Chondrocyte (in vitro differentiated cells): ENCODE measurements at regions not wholly inside any gene's neighbourhood (a gene's known extent, or its start where the extent isn't known, plus 50 kb on each side); places are given as distances from the start of the nearest gene placed in this dataset.

ENCODE experiments used
- DNase-seq: peaks from one replicate; pipeline ENCODE4 v3.0.0; 2021; ENCODE audit warnings: mixed read lengths, low spot score
- H3K27ac Mint-ChIP-seq: one replicate; pipeline ENCODE4 v1.8.0; 2021; ENCODE audit warnings: mild to moderate bottlenecking, moderate library complexity, mixed read lengths; ENCODE audit not compliant: unreplicated experiment
- H3K27me3 Mint-ChIP-seq: 2 replicates; pipeline ENCODE4 v1.8.0; 2021; ENCODE audit warnings: low read depth, mixed read lengths
- H3K36me3 Mint-ChIP-seq: 2 replicates; pipeline ENCODE4 v1.8.0; 2021; ENCODE audit warnings: low read depth, mixed read lengths
- H3K4me1 Mint-ChIP-seq: 2 replicates; pipeline ENCODE4 v1.8.0; 2021; ENCODE audit warnings: low read depth, mild to moderate bottlenecking, mixed read lengths
- H3K4me3 Mint-ChIP-seq: one replicate; pipeline ENCODE4 v1.8.0; 2021; ENCODE audit warnings: mild to moderate bottlenecking, moderate library complexity, mixed read lengths; ENCODE audit not compliant: unreplicated experiment
- H3K9me3 Mint-ChIP-seq: 2 replicates; pipeline ENCODE4 v1.8.0; 2021; ENCODE audit warnings: low read depth, mixed read lengths
- TF ChIP-seq, protein P1 (sequence below): fragments of 200-600 bp; sonication (generic); IDR thresholded peaks from 2 replicates; pipeline ENCODE4 v1.5.0; 2021; ENCODE audit warnings: antibody characterized with exemption, mild to moderate bottlenecking, moderate library complexity

- TF ChIP-seq, protein P1, sequence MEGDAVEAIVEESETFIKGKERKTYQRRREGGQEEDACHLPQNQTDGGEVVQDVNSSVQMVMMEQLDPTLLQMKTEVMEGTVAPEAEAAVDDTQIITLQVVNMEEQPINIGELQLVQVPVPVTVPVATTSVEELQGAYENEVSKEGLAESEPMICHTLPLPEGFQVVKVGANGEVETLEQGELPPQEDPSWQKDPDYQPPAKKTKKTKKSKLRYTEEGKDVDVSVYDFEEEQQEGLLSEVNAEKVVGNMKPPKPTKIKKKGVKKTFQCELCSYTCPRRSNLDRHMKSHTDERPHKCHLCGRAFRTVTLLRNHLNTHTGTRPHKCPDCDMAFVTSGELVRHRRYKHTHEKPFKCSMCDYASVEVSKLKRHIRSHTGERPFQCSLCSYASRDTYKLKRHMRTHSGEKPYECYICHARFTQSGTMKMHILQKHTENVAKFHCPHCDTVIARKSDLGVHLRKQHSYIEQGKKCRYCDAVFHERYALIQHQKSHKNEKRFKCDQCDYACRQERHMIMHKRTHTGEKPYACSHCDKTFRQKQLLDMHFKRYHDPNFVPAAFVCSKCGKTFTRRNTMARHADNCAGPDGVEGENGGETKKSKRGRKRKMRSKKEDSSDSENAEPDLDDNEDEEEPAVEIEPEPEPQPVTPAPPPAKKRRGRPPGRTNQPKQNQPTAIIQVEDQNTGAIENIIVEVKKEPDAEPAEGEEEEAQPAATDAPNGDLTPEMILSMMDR: no peak
- no peak overlapping the region for H3K27ac Mint-ChIP-seq
Observed at GRCh38 chr11:131297441-131297840, 73.0 kb upstream of the NTM start.

GRCh38 chr11:131299598-131300438 is 70.6 kb upstream of the NTM start:
- Mint-ChIP-seq H3K4me1 (peaks cover 18% of the 10 kb centered on the region), H3K4me3 (no peak overlapping the region)

More at GRCh38 chr11:131297441-131297840, 73.0 kb upstream of the NTM start:
- Mint-ChIP-seq H3K9me3 (no peaks in the 10 kb centered on the region), H3K36me3 (no peaks in the 10 kb centered on the region), H3K4me1 (peaks cover 18% of the 10 kb centered on the region), H3K4me3 (no peak overlapping the region), H3K27me3 (peaks cover 39% of the 10 kb centered on the region)
- DNase-seq: no peak

DNA sequence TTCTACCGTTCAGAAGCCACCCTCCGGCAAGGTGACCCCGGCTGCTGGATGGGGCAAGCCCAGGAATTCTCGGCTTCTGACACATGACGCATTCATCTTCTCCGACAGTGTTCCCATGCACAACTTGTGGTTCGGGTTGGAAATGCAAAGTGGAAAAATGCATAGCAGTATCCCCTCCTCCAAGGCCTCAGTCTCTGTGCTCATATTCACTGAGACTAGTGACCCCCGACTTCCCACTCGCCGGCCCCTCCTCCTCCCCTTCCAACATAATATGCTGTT is 70.0 kb upstream of the NTM start:
- Mint-ChIP-seq H3K27ac (no peak overlapping the region), H3K27me3 (peaks cover 35% of the 10 kb centered on the region), H3K36me3 (no peaks in the 10 kb centered on the region), H3K4me1 (peaks cover 18% of the 10 kb centered on the region), H3K9me3 (no peaks in the 10 kb centered on the region), H3K4me3 (no peak overlapping the region)
- TF ChIP-seq, protein P1: no peak
- DNase-seq: no peak

More at GRCh38 chr11:131299598-131300438, 70.6 kb upstream of the NTM start:
- no peaks in the 10 kb centered on the region for H3K36me3 Mint-ChIP-seq
- H3K27ac Mint-ChIP-seq: no peak overlapping the region
- H3K9me3 Mint-ChIP-seq: no peaks in the 10 kb centered on the region
- H3K27me3 Mint-ChIP-seq: peaks cover 35% of the 10 kb centered on the region
- TF ChIP-seq, protein P1: no peak
- no peak for DNase-seq

DNA sequence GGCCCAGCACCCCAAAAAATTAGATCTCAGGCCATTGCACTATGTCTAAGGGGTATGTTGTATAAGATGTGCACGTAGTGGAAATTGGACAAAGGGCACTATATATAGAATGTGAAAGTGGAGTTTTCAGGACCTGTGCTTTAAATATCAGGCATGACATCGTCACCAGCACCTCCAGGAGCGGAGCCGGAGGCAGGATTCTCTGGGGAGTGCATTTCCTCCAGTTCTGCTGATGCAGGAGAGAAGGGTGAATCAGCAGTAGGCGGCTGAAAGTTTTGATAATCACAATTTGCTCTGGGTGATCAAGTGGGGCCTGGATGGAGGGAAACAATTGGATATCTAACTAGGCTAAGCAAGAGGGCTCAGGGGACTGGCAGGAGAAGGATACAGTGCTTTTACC is 69.1 kb upstream of the NTM start:
- no peak for DNase-seq
- Mint-ChIP-seq H3K4me3 (no peak overlapping the region), H3K27ac (no peak overlapping the region), H3K4me1 (peaks cover 18% of the 10 kb centered on the region), H3K36me3 (no peaks in the 10 kb centered on the region), H3K9me3 (no peaks in the 10 kb centered on the region), H3K27me3 (peaks cover 32% of the 10 kb centered on the region)
- TF ChIP-seq, protein P1: no peak

DNA sequence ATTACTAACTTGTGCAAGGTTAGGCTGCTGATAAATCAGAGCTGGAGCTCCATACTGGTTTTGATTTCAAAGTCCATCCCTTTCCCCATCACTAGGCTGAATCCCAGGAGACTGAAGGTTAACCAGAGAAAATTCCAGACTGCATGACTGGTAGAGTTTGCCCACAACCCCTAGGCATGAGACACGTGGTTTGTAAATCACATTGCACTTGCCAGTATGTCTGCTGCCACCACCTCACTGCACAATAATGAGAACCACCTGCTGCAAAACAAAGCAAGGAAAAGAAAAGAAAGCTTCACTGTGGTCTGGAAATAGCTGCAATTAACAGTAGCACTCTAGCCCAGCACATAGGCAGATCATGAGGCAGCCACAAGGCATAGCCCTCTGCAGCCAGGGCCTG is 67.6 kb upstream of the NTM start:
- Mint-ChIP-seq H3K4me1 (peaks cover 18% of the 10 kb centered on the region), H3K4me3 (no peak overlapping the region)

More for the DNA sequence above, 67.6 kb upstream of the NTM start:
- no peak for DNase-seq
- no peaks in the 10 kb centered on the region for H3K36me3 Mint-ChIP-seq
- H3K9me3 Mint-ChIP-seq: no peaks in the 10 kb centered on the region
- H3K27ac Mint-ChIP-seq: no peak overlapping the region
- TF ChIP-seq, protein P1: no peak
- peaks cover 16% of the 10 kb centered on the region for H3K27me3 Mint-ChIP-seq
